MV-4-11 (cell line): ENCODE measurements at regions not wholly inside any gene's neighbourhood (a gene's known extent, or its start where the extent isn't known, plus 50 kb on each side); places are given as distances from the start of the nearest gene placed in this dataset.

Experiments
- DNase-seq: peaks from one replicate; lab custom pipeline; 2025; lab: John Stamatoyannopoulos, UW

DNA sequence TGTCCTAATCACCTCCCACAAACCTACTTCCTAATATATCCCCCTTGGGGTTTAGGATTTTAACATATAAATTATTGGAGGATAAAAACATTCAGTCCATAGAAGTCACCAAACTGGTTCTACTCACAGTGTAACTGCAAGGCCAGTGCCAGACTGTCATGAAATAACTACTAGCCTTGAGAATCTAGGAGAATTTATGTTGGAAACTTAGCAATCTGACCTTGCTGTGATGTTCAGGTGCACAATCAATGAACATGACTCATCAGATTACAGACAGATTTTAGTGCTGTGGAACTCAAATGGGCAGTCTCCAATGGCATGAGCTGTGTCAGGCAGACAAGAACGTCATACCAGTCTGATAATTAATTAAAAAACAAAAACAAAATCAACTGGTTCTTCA is 571.4 kb upstream of the IGFBP3 start:
- DNase-seq = no peak

- DNase-seq = no peak
Measured at GRCh38 chr7:46490406-46490805, 569.3 kb upstream of the IGFBP3 start.

DNA sequence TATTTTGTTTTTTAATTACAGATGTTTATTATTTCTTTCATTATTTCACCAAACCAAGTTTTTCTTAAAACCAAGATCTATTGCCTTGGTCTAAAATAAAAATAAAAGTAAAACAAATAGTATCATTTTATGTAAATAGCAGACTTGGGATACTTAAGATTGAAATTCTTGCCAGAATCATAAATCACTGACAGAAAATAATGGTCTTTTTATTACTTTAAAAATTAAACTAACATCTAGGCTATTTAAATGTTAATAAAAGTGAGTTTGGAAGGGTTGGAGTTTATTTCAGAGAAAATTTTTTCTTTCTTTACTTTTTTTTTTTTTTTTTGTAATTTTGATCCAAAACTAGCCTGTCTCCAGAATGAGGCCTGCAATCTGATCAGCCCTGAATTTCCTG is 568.0 kb upstream of the IGFBP3 start:
- no peak for DNase-seq

DNA sequence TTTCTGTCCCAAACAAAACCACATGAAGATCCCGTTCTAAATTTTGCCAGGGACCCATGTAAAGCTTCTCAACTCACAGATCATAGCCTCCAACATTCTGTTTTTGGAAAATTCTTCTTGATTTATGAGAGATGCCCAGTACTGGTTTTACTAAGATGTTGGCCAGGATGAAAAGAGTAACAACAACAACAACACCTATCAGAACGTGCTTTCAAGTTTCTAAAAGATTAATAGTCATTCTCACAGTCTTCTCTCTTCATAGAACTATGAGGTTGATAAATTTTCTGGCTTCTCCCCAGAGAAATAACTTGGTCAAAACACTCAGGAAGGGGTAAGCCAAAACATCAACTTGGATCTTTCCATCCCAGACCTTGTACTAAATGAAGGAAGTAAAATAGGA is 567.5 kb upstream of the IGFBP3 start:
- DNase-seq = no peak

- DNase-seq = no peak
Measured at GRCh38 chr7:46486256-46487206, 565.5 kb upstream of the IGFBP3 start.

DNA sequence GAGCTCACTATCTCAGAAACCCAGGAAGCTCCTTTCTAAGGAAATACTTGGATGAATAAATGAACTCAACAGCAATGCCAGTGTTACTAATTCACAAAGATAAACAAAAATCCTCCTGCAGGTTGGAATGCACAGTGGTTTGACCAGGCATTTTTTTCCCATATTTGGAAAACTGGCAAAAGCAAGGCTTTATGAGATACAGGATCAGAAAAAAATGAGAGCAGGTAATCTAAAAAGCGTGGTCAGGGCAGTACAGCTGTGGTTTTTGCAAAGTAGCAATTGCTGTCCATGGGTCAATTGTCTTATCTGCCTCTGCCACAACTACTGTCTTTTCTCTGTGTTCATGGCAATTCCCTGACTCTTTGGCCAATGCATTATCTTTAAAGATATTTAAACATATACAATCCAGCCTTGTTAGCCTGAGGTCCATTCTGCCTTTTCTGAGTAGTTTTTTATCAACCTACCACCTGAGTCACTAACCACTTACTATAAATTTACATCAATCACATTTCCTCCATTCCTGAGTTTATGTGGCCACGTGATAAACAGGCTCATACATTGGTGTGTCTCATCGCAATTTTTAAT is 564.5 kb upstream of the IGFBP3 start:
- DNase-seq = no peak

DNA sequence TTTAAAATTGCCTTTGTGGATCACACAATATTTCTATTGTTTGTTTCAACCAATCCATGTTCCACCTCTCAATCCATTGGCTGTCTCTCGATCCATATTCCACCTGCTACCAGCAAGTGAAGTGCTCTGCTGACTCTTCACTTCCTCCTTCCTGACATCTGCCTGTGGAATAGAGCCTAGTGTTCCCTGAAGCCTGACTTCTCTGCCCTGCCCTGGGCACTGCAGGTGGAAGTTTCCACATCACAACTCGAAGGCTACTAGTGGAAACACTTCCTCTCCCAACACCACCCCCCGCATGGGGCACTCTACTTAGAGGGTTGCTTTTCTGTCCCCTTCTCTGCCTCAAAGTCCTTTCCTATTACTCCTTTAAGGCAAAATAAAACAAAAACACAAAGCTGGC is 563.8 kb upstream of the IGFBP3 start:
- no peak for DNase-seq

DNA sequence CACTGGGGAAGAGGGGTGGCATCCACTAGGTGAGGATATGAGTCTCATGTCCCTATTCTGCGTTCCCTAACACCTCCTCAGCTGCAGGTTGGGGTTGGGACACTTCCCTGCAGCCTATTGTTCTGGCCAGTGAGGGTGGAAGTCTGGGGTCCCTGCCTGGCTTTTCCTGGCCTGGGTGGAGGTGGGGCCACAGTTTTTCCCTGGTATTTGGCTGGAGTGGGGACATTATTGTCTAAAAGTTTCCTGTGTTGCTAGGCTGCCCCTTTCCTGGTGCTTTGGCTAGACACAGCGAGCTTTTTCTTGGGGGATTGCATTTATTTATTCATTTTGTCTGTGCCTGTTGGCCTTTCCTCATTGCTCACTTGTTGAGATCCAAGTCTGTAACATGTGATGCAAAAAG is 559.5 kb upstream of the IGFBP3 start:
- DNase-seq = no peak

DNA sequence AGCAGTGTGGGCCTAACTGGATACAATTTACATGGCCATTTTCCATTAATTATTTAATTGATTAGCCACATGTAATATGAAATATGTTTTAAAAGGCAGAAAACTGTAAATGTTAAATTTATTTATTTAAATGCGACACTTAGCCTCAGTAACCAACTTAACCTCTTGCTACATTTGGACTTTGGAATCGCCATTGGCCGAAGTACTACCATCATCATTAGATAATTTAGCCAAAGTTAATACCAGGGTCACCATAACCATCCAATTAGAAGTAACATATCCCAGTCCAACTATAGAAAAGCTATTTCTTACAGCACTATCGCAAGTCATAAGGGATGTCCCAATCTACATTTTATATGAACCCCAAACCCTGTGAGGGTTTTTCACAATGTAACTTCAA is 558.6 kb upstream of the IGFBP3 start:
- DNase-seq = no peak

GRCh38 chr7:46478046-46478445 is 557.0 kb upstream of the IGFBP3 start:
- no peak for DNase-seq

- no peak for DNase-seq
Measured at GRCh38 chr7:46468753-46469356, 547.8 kb upstream of the IGFBP3 start.

GRCh38 chr7:46463170-46463569 is 542.1 kb upstream of the IGFBP3 start:
- no peak for DNase-seq

GRCh38 chr7:46461334-46461777 is 540.3 kb upstream of the IGFBP3 start:
- no peak for DNase-seq

DNA sequence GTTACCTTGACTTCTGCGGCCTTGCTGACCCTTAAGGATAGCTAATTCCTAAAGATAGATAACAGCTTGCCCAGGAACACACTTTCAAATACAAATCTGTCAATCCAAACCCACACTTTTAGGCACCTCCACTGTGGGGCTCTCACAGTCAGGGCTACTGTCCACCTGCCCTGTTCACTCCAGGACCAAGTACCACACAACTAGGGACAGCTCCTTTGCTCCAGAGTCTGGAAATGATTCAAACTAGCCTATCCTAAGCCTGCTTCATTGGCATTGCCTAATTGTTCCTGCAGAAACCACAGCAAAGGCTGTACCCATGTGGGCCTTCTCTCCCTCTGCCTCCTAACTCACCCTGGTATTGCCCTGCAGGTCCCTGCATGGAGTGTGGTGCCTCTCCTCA is 538.9 kb upstream of the IGFBP3 start:
- no peak for DNase-seq

GRCh38 chr7:46454816-46455215 is 533.7 kb upstream of the IGFBP3 start:
- DNase-seq = no peak

- DNase-seq = no peak
Measured at GRCh38 chr7:46452561-46453135, 531.6 kb upstream of the IGFBP3 start.

- DNase-seq = no peak
Measured at GRCh38 chr7:46451846-46452245, 530.8 kb upstream of the IGFBP3 start.

DNA sequence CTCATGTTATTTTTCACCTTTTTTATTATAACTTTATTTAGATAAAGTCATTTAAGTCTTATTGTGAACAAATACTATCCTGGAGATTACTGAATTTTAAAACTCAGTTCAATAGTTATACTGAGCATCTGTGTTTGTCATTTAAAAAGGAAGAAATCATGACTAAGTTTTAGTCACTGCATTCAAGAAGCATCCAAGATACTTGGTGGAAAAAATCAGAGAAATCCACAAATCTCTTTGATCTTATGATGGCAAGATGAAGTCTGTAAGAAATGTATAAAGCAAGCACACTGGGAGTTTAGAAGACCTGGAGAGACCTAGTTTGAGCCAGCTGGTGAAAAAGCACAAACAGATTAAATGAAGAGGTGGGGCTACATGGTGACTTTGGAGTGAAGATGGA is 529.8 kb upstream of the IGFBP3 start:
- DNase-seq = no peak

DNA sequence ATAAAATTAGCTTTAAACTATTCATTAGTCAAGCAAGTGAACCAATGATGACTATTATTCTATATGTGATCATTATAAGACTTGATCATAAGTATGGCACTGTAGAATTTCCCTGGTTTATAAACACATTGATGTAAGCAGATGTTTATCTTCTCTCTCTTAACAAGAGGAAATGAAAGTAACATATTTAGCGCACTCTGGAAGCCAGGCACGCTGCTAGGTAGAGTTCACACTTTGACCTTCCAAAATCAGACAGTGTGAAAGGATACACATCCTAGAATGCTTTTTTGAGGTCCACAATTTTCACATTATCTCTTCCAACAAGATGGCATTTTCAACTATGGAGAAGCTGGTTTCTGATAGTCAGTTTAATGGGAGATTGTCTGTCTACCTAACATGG is 529.4 kb upstream of the IGFBP3 start:
- DNase-seq = no peak

DNA sequence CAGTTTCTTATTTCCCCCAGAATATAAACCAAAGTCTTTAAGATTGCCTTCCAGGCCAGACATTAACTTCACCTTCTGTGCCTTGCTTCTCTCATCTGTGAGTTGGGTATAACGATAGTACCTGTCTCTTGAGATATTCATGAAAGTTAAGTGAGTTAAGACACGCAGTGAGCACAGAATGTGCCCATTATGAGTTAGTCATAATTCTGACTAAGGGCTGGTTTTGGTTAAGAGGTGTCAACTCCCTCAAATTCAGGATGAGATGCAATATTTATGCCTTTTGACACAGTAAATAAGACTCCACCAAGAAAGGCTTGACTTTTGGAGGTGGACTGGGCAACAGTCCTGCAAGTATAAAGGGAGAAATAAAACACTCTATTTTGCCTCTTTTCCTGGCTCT is 528.7 kb upstream of the IGFBP3 start:
- no peak for DNase-seq

DNA sequence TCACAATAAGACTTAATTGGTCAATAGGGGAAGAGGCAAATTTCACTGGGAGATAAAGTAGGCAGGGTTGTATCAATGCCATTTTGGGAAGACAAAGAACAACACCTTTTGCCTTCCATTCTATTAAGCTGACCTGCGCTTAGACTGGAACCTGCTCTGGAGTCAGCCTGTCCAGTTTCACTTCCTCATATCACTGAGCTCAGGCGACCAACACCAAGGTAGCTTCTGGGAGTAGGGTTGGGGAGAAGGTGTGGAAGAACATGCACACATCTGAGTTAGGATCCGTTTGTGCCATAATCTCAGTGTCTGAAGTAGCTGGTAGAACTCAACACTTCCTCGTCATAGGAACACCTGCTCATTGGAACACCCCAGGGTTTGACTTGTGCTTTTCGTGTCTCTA is 527.4 kb upstream of the IGFBP3 start:
- no peak for DNase-seq

GRCh38 chr7:46446151-46446550 is 525.1 kb upstream of the IGFBP3 start:
- DNase-seq = no peak

- DNase-seq = no peak
Measured at GRCh38 chr7:46444256-46444655, 523.2 kb upstream of the IGFBP3 start.
